ENCODE measurements at regions not wholly inside any gene's neighbourhood (a gene's known extent, or its start where the extent isn't known, plus 50 kb on each side); places are given as distances from the start of the nearest gene placed in this dataset.

GRCh38 chr1:223487887-223488259, 94.7 kb downstream of the CCDC185 start:
- Histone ChIP-seq H3K4me1 (ENCODE audit: control insufficient read depth, insufficient read depth, low read length) (no peaks in the 10 kb centered on the region), H3K36me3 (ENCODE audit: control insufficient read depth, insufficient read depth, low read length) (no peaks in the 10 kb centered on the region), H3K27me3 (ENCODE audit: control insufficient read depth, insufficient read depth, low read length) (peaks cover 16% of the 10 kb centered on the region), H3K4me3 (ENCODE audit: low read depth in 2 of 2, low read length in 2 of 2) (no peak overlapping the region), H3K9me3 (ENCODE audit: control insufficient read depth, insufficient read depth, low read depth, low read length) (no peaks in the 10 kb centered on the region), H3K27ac (ENCODE audit: low read length) (no peak overlapping the region)
- no peak for ATAC-seq
- CTCF ChIA-PET = no interaction called here
- DNase-seq (ENCODE audit: low read depth, low spot score) = no peak
- TF ChIP-seq SIN3A (IDR thresholded peaks at IDR 0.05; ENCODE audit: borderline replicate concordance, insufficient read depth, low read depth, low read length) (no peak), TCF7L2 (IDR thresholded peaks at IDR 0.05; ENCODE audit: low read depth, low read length) (no peak), CTCF (IDR thresholded peaks at IDR 0.05) (no peak), REST (IDR thresholded peaks at IDR 0.05; ENCODE audit: insufficient read depth in 1 of 2, low read depth in 2 of 2, low read length in 1 of 2) (no peak), POLR2AphosphoS5 (IDR thresholded peaks at IDR 0.05; ENCODE audit: low read depth, low read length) (no peak)
- in situ Hi-C loops (cut with HindIII; ENCODE audit: low pct_unique_long_range_greater_than_20kb, low sequenced_read_pairs) = no loop called here
- POLR2A ChIA-PET = no interaction called here
- intact Hi-C loops (cut with micrococcal nuclease; ENCODE audit: unreplicated experiment) = no loop called here
- BruUV-seq (replicated peaks) = no TSS peak

GRCh38 chr1:223489439-223489838, 96.2 kb downstream of the CCDC185 start:
- Histone ChIP-seq H3K9me3 (ENCODE audit: control insufficient read depth, insufficient read depth, low read depth, low read length) (no peaks in the 10 kb centered on the region), H3K27ac (ENCODE audit: low read length) (no peak overlapping the region), H3K4me3 (ENCODE audit: low read depth in 2 of 2, low read length in 2 of 2) (no peak overlapping the region), H3K36me3 (ENCODE audit: control insufficient read depth, insufficient read depth, low read length) (no peaks in the 10 kb centered on the region), H3K27me3 (ENCODE audit: control insufficient read depth, insufficient read depth, low read length) (peaks cover 16% of the 10 kb centered on the region), H3K4me1 (ENCODE audit: control insufficient read depth, insufficient read depth, low read length) (no peaks in the 10 kb centered on the region)
- DNase-seq (ENCODE audit: low read depth, low spot score) (no peak), ATAC-seq (no peak)
- ChIA-PET CTCF (no interaction called here), POLR2A (no interaction called here)
- intact Hi-C loops (cut with micrococcal nuclease; ENCODE audit: unreplicated experiment) (no loop called here), in situ Hi-C loops (cut with HindIII; ENCODE audit: low pct_unique_long_range_greater_than_20kb, low sequenced_read_pairs) (no loop called here)
- no TSS peak for BruUV-seq (replicated peaks)
- TF ChIP-seq TCF7L2 (IDR thresholded peaks at IDR 0.05; ENCODE audit: low read depth, low read length) = no peak

- POLR2A ChIA-PET = no interaction called here
- intact Hi-C loops (cut with micrococcal nuclease; ENCODE audit: unreplicated experiment) = no loop called here
Observed at GRCh38 chr1:223490256-223490655, 97.0 kb downstream of the CCDC185 start.

More at GRCh38 chr1:223490256-223490655, 97.0 kb downstream of the CCDC185 start:
- no peak overlapping the region for H3K4me3 ChIP-seq (ENCODE audit: low read depth in 2 of 2, low read length in 2 of 2)
- H3K27me3 ChIP-seq (ENCODE audit: control insufficient read depth, insufficient read depth, low read length) = peaks cover 13% of the 10 kb centered on the region
- ATAC-seq (no peak), DNase-seq (ENCODE audit: low read depth, low spot score) (no peak)
- H3K9me3 ChIP-seq (ENCODE audit: control insufficient read depth, insufficient read depth, low read depth, low read length) = no peaks in the 10 kb centered on the region
- BruUV-seq (replicated peaks) = no TSS peak
- no peak for TF ChIP-seq TCF7L2 (IDR thresholded peaks at IDR 0.05; ENCODE audit: low read depth, low read length)
- TF ChIP-seq SIN3A (IDR thresholded peaks at IDR 0.05; ENCODE audit: borderline replicate concordance, insufficient read depth, low read depth, low read length) = no peak
- TF ChIP-seq POLR2AphosphoS5 (IDR thresholded peaks at IDR 0.05; ENCODE audit: low read depth, low read length) = no peak
- no peak for TF ChIP-seq CTCF (IDR thresholded peaks at IDR 0.05)
- no peak for TF ChIP-seq REST (IDR thresholded peaks at IDR 0.05; ENCODE audit: insufficient read depth in 1 of 2, low read depth in 2 of 2, low read length in 1 of 2)
- no peaks in the 10 kb centered on the region for H3K4me1 ChIP-seq (ENCODE audit: control insufficient read depth, insufficient read depth, low read length)
- H3K36me3 ChIP-seq (ENCODE audit: control insufficient read depth, insufficient read depth, low read length) = no peaks in the 10 kb centered on the region
- CTCF ChIA-PET = no interaction called here
- H3K27ac ChIP-seq (ENCODE audit: low read length) = no peak overlapping the region
- in situ Hi-C loops (cut with HindIII; ENCODE audit: low pct_unique_long_range_greater_than_20kb, low sequenced_read_pairs) = no loop called here

All from Panc1 (cell line).